AG04450 (cell line): ENCODE measurements at regions not wholly inside any gene's neighbourhood (a gene's known extent, or its start where the extent isn't known, plus 50 kb on each side); places are given as distances from the start of the nearest gene placed in this dataset.

Experiments used
- CTCF ChIA-PET: fragments of 300-600, 350-600 bp; formaldehyde crosslinking; extraction: SDS; loops from one replicate; lab custom pipeline; 2022; ENCODE audit warnings: antibody characterized with exemption, inconsistent platforms; lab: Charles Lee
- POLR2A ChIA-PET: fragments of 350-600 bp; formaldehyde crosslinking; extraction: SDS; loops from one replicate; lab custom pipeline; 2021; ENCODE audit warnings: antibody characterized with exemption, inconsistent platforms; lab: Yijun Ruan, JAX
- DNase-seq: peaks from one replicate; pipeline ENCODE4 v3.0.0-alpha.2; 2011; ENCODE audit warnings: low read depth, low spot score
- H3K27ac ChIP-seq: one replicate; pipeline ENCODE4 v1.5.1; 2012; ENCODE audit warnings: low read depth, low read length, control low read depth
- H3K27me3 ChIP-seq: one replicate; pipeline ENCODE4 v1.6.0; 2012; ENCODE audit warnings: low read length; ENCODE audit not compliant: control insufficient read depth, insufficient read depth
- H3K4me3 ChIP-seq: 2 replicates; pipeline ENCODE4 v1.5.1; 2011; ENCODE audit warnings: mild to moderate bottlenecking, low read depth, low read length, control low read depth
- H3K9me3 ChIP-seq: 2 replicates; pipeline ENCODE4 v1.5.1; 2012; ENCODE audit warnings: low read length; ENCODE audit not compliant: control insufficient read depth, insufficient read depth
- TF ChIP-seq, protein P1 (sequence below): IDR thresholded peaks from 2 replicates; pipeline ENCODE4 v1.5.1; 2011; ENCODE audit warnings: low read depth, low read length, control low read depth, inconsistent platforms

GRCh38 chr7:79787623-79788022, 334.2 kb upstream of the MAGI2 start:
- ChIA-PET CTCF (no interaction called here), POLR2A (no interaction called here)

DNA sequence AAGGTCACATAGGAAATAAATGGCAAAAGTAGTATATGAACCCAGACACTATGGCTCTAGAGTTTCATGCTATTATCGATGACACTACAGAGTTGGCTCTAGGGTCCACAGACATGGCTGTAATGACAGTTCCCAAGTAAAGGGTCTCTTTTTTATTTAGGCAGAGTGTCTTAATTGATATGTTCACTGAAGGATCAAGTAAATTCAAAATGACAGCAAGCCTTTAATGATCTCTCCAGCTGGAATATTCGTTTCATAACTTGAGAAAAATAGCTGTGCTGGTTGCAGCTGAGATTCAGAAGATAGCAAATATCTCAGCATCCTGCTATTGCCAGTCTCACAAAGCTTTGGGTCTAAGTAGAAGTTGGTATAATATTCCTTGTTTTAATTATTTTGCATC, 333.6 kb upstream of the MAGI2 start:
- DNase-seq: no peak
- POLR2A ChIA-PET: no interaction called here
- H3K9me3 ChIP-seq: no peaks in the 10 kb centered on the region
- no peak overlapping the region for H3K4me3 ChIP-seq
- no peak overlapping the region for H3K27ac ChIP-seq
- TF ChIP-seq, protein P1, sequence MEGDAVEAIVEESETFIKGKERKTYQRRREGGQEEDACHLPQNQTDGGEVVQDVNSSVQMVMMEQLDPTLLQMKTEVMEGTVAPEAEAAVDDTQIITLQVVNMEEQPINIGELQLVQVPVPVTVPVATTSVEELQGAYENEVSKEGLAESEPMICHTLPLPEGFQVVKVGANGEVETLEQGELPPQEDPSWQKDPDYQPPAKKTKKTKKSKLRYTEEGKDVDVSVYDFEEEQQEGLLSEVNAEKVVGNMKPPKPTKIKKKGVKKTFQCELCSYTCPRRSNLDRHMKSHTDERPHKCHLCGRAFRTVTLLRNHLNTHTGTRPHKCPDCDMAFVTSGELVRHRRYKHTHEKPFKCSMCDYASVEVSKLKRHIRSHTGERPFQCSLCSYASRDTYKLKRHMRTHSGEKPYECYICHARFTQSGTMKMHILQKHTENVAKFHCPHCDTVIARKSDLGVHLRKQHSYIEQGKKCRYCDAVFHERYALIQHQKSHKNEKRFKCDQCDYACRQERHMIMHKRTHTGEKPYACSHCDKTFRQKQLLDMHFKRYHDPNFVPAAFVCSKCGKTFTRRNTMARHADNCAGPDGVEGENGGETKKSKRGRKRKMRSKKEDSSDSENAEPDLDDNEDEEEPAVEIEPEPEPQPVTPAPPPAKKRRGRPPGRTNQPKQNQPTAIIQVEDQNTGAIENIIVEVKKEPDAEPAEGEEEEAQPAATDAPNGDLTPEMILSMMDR: no peak
- CTCF ChIA-PET: no interaction called here
- H3K27me3 ChIP-seq: no peaks in the 10 kb centered on the region

More at GRCh38 chr7:79787623-79788022, 334.2 kb upstream of the MAGI2 start:
- H3K4me3 ChIP-seq: no peak overlapping the region
- TF ChIP-seq, protein P1: no peak
- H3K9me3 ChIP-seq: no peaks in the 10 kb centered on the region
- no peak for DNase-seq
- no peak overlapping the region for H3K27ac ChIP-seq
- H3K27me3 ChIP-seq: no peaks in the 10 kb centered on the region

DNA sequence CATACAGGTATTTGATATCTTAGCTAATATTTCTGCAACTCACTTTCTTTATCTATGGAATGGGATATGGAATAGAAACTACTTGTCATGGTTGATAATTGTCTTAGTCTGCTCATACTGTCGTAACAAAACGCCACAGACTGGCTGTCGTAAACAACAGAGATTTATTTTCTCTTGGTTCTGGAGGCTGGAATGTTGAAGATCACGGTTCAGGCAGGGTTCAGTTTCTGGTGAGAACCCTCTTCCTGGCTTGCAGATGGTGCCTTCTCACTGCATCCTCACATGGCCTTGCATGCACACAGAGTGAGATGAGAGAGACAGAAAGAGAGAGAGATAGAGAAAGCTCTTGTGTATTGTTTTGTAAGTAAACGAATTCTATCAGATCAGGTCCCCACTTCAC, 332.7 kb upstream of the MAGI2 start:
- Histone ChIP-seq H3K9me3 (no peaks in the 10 kb centered on the region), H3K27ac (no peak overlapping the region), H3K27me3 (no peaks in the 10 kb centered on the region), H3K4me3 (no peak overlapping the region)
- TF ChIP-seq, protein P1: no peak
- ChIA-PET POLR2A (no interaction called here), CTCF (no interaction called here)
- no peak for DNase-seq

DNA sequence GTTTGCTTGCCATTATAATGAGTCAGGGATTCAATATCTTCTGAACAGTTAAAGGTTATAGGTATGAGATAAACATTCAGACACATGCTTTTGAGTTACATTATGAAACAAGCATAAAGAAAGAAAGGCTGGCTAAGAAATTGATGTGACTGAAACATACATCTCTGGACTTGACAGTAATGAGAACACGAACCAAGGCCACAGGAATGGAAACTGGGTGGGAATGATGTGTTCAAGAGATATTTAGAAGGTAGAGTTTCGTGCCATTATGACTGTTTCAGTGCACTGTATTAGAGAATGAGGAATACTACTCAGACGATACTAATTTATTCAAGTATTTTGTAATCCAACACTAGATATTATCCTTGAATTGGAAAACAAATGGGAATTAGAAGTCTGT, 332.1 kb upstream of the MAGI2 start:
- H3K9me3 ChIP-seq: no peaks in the 10 kb centered on the region
- H3K27ac ChIP-seq: no peak overlapping the region
- H3K27me3 ChIP-seq: no peaks in the 10 kb centered on the region
- POLR2A ChIA-PET: no interaction called here
- no peak overlapping the region for H3K4me3 ChIP-seq
- DNase-seq: no peak
- CTCF ChIA-PET: no interaction called here
- TF ChIP-seq, protein P1: no peak

GRCh38 chr7:79782906-79783305, 329.4 kb upstream of the MAGI2 start:
- H3K27me3 ChIP-seq: no peaks in the 10 kb centered on the region
- DNase-seq: no peak
- H3K9me3 ChIP-seq: no peaks in the 10 kb centered on the region
- no peak overlapping the region for H3K4me3 ChIP-seq
- TF ChIP-seq, protein P1: no peak
- ChIA-PET CTCF (interaction anchor here (1.0 kb wide), 1 partner anchor 484 kb away, joined by 3 read pairs; no protein-coding TSS in a partner anchor), POLR2A (no interaction called here)
- no peak overlapping the region for H3K27ac ChIP-seq
